Fibroblast of mammary gland (primary cell): ENCODE measurements at regions not wholly inside any gene's neighbourhood (a gene's known extent, or its start where the extent isn't known, plus 50 kb on each side); places are given as distances from the start of the nearest gene placed in this dataset.

Experiments
- DNase-seq: peaks from one replicate; pipeline ENCODE4 v3.0.0-alpha.2; 2010; ENCODE audit warnings: low read depth
- H3K4me3 ChIP-seq: 2 replicates; pipeline ENCODE4 v1.5.1; 2011; ENCODE audit warnings: low read depth, mild to moderate bottlenecking, low read length, moderate library complexity; ENCODE audit not compliant: control insufficient read depth
- TF ChIP-seq, protein P1 (sequence below): conservative IDR thresholded peaks from 2 replicates; pipeline ENCODE4 v1.5.1; 2011; ENCODE audit warnings: low read depth, low read length, inconsistent platforms; ENCODE audit not compliant: control insufficient read depth, insufficient read depth

DNA sequence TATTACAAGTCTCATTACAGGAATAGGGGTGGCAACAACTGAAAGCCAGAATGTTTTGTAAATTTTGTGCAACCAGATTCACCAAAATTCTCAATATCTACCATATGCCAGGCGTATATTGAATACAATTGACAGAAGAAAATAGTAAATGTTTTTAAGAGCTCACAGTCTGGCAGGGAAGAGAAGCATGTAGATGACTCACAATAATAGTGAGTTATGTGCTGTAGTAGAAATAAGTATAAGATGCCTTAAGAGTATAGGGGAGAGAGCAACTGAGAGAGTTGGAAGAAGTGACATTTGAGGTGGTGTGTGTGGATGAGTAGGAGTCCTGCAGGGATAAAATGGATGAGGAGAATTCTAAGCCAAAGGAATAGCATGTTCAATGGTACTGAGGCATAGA lies 170.5 kb upstream of the FGGY start:
- no peak overlapping the region for H3K4me3 ChIP-seq
- DNase-seq: peak; percentile 33
- TF ChIP-seq, protein P1, sequence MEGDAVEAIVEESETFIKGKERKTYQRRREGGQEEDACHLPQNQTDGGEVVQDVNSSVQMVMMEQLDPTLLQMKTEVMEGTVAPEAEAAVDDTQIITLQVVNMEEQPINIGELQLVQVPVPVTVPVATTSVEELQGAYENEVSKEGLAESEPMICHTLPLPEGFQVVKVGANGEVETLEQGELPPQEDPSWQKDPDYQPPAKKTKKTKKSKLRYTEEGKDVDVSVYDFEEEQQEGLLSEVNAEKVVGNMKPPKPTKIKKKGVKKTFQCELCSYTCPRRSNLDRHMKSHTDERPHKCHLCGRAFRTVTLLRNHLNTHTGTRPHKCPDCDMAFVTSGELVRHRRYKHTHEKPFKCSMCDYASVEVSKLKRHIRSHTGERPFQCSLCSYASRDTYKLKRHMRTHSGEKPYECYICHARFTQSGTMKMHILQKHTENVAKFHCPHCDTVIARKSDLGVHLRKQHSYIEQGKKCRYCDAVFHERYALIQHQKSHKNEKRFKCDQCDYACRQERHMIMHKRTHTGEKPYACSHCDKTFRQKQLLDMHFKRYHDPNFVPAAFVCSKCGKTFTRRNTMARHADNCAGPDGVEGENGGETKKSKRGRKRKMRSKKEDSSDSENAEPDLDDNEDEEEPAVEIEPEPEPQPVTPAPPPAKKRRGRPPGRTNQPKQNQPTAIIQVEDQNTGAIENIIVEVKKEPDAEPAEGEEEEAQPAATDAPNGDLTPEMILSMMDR: no peak

DNA sequence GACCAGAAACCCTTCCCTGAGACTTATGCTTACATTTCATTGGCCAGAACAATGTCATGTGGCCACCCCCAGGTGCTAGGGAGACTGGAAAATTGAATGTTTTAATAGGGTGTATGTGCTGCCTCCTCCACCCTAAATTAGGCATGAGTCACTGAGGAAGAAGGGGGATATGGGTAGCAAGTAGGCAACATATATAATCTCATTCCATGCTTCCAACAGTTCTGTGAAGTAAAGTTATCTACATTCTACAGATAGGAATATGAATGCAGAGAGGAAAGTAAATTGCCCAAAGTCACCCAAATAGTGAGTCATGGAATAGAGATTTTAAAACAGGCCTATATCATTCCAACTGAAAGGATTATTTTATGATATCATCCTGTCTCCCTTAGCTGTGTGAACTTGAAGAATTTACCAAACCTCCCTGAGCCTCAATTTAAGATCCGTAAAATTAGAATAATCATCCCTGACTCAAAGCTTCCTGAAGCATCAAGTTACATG lies 168.6 kb upstream of the FGGY start:
- DNase-seq: peak; percentile 33
- no peak overlapping the region for H3K4me3 ChIP-seq
- TF ChIP-seq, protein P1: no peak

DNA sequence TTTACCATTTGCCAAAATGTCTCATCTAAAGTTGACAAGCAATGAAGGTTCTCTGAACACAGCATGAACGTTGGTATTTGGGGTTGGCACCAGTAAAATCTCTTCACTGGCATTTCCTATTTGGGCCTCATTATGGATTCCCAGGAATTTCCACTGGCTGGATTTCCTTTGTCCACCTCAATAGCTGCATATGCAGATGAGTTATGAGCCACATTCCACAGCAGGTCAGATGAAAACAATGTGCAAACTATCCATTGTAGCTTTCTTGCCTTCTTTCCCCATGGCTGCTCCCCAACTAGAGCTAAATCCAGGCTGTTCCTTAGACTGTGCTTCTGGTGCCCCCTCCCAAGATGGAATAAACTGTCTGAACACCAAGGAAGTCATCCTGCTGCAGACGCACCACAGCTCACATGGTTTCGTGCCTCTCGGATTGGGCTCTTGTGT lies 168.1 kb upstream of the FGGY start:
- DNase-seq: no peak
- H3K4me3 ChIP-seq: no peak overlapping the region
- TF ChIP-seq, protein P1: no peak

DNA sequence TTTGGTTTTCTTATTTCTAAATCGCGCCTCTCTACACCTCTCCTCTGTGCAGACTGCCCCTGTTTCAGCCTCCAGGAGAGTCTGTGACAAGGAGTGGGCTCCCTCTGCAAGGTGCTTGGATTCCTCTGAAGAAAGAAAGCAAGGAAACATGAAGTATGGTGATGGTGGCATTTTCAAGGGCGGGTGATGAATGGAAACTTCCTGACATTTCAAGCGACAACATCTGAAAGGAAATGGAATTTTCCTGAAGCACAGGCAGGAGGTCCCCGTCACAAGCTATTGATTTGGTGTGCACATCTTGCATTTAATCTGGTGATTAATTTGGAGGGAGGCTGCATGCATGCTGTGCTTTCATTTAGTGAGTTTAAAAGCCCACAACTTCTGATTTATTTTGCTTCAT lies 164.6 kb upstream of the FGGY start:
- TF ChIP-seq, protein P1: no peak
- no peak overlapping the region for H3K4me3 ChIP-seq
- no peak for DNase-seq

DNA sequence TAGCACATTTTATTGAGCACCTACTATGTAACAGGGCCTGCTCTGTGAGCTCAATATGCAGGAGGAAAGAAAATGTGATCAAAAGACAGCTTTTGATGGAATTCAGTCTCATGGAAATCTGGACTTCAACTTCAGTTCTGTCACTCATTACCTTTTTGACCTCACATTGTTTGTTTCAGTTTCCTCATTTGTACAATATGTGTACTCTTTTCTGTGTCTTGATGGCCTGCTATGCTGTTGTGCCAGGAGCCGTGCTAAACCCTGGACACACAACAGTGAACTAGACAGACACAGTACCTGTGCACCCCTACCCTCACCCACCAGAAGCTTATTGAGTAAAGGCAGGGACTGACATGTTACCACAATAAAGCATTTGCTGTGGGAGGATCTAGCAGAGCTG lies 162.9 kb upstream of the FGGY start:
- no peak for DNase-seq
- no peak overlapping the region for H3K4me3 ChIP-seq
- TF ChIP-seq, protein P1: no peak

DNA sequence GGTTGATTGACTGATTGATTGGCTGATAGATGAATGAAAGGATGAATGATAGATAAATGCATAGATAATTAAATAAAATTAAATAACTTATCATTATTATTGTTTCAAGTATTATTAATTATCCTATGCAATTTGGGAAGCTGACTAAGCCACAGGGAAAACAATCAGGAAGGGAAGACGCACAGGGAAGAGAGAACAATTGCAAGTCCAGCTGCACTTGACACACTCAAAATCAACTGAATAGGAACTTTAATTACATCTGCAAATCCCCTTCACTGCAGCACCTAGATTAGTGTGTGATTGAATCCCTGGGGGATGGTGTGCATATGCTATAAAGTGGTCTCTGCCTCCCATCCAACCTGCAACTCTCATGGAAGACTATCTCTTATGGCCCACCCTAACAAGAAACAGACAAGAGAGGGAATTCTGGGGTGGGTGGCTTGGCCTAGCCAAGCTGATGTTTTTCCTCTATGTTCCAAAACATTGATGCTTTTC lies 161.1 kb upstream of the FGGY start:
- H3K4me3 ChIP-seq: no peak overlapping the region
- no peak for DNase-seq
- TF ChIP-seq, protein P1: no peak

DNA sequence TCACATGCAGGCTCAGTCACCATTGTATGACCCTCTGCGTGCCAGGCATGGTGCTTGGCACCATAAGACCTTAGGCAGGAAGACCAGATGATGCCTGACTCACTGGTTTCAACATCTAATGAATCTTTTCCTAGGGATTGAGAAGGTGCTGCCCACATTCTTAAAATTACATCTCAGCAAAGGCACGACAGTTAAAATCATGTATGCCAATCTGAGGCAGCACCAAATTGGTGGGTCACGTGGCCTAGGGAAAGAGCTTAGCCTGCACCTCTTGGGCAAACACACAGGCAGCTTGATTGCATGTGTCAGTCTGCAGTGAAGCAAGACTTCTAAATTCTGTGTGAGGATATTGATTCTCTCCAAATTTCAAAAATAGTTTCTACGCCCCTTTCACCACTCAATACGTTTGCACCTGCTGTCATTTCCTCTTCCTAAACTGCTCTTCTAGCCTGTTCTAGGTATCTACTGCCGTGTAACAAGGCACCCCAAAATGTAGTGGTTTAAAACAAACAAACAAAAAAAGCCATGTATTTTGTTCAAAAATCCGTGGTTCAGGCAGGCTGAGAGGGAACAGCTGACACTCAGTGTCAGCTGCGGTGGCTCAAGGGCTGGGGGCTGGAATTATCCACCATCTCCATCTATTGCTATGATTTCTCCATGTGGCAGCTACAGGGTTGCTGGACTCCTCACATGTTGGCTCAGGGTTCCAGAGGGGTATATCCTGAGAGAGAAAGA lies 160.2 kb upstream of the FGGY start:
- H3K4me3 ChIP-seq: no peak overlapping the region
- peak; percentile 49 for DNase-seq
- TF ChIP-seq, protein P1: no peak
